Ovary (tissue), 3 donors: ENCODE measurements at regions not wholly inside any gene's neighbourhood (a gene's known extent, or its start where the extent isn't known, plus 50 kb on each side); places are given as distances from the start of the nearest gene placed in this dataset.

ENCODE experiments used
- POLR2A ChIP-seq: fragments of 450-650 bp; IDR thresholded peaks from one replicate; pipeline ENCODE4 v1.6.1; 2017; ENCODE audit warnings: antibody characterized with exemption, mild to moderate bottlenecking, moderate library complexity
- TF ChIP-seq, protein P1 (sequence below), 3 donors: fragments of 450-650 bp in 2 of 3; fragments of 200-600 bp in 1 of 3; IDR thresholded peaks; one replicate each; pipeline versions ENCODE4 v1.5.1 to v1.8.0; 2016 to 2022; ENCODE audit warnings: antibody characterized with exemption in 3 of 3, mild to moderate bottlenecking in 1 of 3
- donor health status: DM: no; HTN: no; CAD: no.

DNA sequence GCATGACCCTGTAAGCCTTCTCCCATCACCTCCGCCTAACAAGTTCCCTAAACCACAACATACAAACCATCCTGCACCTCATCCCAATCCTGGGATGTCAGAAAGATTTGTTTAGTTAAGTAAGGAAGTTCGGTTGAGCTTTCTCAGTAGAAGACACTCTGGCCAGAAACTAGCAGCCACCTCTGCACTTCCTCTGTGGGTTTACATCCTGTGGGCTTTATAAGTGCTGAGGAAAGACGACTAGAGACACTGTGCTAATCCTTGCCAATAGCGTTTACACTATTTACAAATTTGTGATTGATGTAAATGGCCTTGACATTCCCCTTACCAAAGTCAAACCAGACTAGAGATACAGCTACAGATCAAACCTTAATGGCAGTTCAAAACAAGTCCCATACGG, 246.0 kb downstream of the KDM5D start:
- no peak for TF ChIP-seq POLR2A
- TF ChIP-seq, protein P1, sequence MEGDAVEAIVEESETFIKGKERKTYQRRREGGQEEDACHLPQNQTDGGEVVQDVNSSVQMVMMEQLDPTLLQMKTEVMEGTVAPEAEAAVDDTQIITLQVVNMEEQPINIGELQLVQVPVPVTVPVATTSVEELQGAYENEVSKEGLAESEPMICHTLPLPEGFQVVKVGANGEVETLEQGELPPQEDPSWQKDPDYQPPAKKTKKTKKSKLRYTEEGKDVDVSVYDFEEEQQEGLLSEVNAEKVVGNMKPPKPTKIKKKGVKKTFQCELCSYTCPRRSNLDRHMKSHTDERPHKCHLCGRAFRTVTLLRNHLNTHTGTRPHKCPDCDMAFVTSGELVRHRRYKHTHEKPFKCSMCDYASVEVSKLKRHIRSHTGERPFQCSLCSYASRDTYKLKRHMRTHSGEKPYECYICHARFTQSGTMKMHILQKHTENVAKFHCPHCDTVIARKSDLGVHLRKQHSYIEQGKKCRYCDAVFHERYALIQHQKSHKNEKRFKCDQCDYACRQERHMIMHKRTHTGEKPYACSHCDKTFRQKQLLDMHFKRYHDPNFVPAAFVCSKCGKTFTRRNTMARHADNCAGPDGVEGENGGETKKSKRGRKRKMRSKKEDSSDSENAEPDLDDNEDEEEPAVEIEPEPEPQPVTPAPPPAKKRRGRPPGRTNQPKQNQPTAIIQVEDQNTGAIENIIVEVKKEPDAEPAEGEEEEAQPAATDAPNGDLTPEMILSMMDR (IDR thresholded peaks at IDR 0.05) = no peak
